Astrocyte (in vitro differentiated cells and primary cell): ENCODE measurements at regions not wholly inside any gene's neighbourhood (a gene's known extent, or its start where the extent isn't known, plus 50 kb on each side); places are given as distances from the start of the nearest gene placed in this dataset.

ENCODE experiments used
- CTCF ChIP-seq: IDR thresholded peaks from 2 replicates; pipeline ENCODE4 v1.5.1; 2011; ENCODE audit warnings: low read depth, mild to moderate bottlenecking, inconsistent platforms, low read length, moderate library complexity; ENCODE audit not compliant: insufficient read depth
- EZH2 ChIP-seq: IDR thresholded peaks from 2 replicates; pipeline ENCODE4 v1.6.1; 2012; ENCODE audit warnings: mild to moderate bottlenecking, low read length, inconsistent platforms; ENCODE audit not compliant: insufficient read depth

DNA sequence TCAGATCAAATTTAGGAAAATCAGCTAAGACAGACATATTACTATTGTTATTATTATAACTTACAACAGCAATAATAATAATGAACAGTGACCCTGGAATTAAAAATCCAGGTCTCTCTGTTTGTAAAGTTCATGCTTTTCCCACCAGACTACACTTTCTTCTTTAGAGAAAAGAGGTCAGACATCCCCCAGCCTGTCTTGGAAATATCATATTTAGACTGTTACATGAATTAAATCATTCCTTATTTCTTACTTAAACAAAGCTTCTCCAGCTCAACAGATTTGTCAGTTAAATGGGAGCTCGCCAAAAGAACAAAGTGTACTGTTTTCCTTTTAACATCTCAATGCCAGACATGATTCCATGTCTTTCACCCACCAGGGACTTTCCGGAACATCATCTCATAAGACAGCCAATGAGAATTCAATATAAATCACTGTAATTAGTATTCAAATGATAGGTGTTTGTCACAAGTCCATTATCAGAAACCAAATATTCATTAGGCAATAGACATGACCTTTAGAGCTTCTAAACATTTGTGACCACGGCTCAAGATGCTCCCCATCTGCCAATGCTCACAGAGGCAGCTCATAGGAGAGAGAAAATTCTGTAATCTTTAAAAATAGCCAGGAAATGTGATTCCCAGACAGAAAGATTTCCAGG, 351.9 kb downstream of the ENC1 start:
- no peak for TF ChIP-seq CTCF
- TF ChIP-seq EZH2, result no peak
